Fibroblast of lung (primary cell): ENCODE measurements at regions not wholly inside any gene's neighbourhood (a gene's known extent, or its start where the extent isn't known, plus 50 kb on each side); places are given as distances from the start of the nearest gene placed in this dataset.

Source experiments
- DNase-seq, 2 donors: peaks; one replicate each; pipeline versions ENCODE4 v3.0.0 to v3.0.0-alpha.2; 2010; ENCODE audit warnings: low read depth in 2 of 2
- H2AFZ ChIP-seq: 2 replicates; pipeline ENCODE4 v1.5.1; 2012; ENCODE audit warnings: low read length, control low read depth, inconsistent platforms
- H3K27ac ChIP-seq: 2 replicates; pipeline ENCODE4 v1.5.1; 2011; ENCODE audit warnings: low read length, control low read depth; ENCODE audit not compliant: insufficient read depth
- H3K27me3 ChIP-seq: 2 replicates; pipeline ENCODE4 v1.5.1; 2011; ENCODE audit warnings: mild to moderate bottlenecking, low read length; ENCODE audit not compliant: control insufficient read depth, insufficient read depth
- H3K36me3 ChIP-seq: 2 replicates; pipeline ENCODE4 v1.5.1; 2011; ENCODE audit warnings: low read length; ENCODE audit not compliant: control insufficient read depth, insufficient read depth
- H3K4me1 ChIP-seq: 2 replicates; pipeline ENCODE4 v1.5.1; 2011; ENCODE audit warnings: low read length; ENCODE audit not compliant: control insufficient read depth, insufficient read depth; ENCODE audit errors: extremely low read depth
- H3K4me2 ChIP-seq: 2 replicates; pipeline ENCODE4 v1.5.1; 2011; ENCODE audit warnings: low read length, control low read depth; ENCODE audit not compliant: insufficient read depth; ENCODE audit errors: extremely low read depth
- H3K4me3 ChIP-seq, 4 experiments: fragments of 200-600 bp in 1 of 4; sonication (generic) in 1 of 4; replicated peaks in 1 of 4; 2 replicates each; pipeline ENCODE4 v1.5.1; 2011 to 2016; ENCODE audit warnings: low read length in 4 of 4, low read depth in 3 of 4, mild to moderate bottlenecking in 3 of 4, control low read depth in 2 of 4, inconsistent platforms in 1 of 4, mixed read lengths in 1 of 4; ENCODE audit not compliant: insufficient read depth in 1 of 4; ENCODE audit errors: control extremely low read depth in 1 of 4
- H3K79me2 ChIP-seq: 2 replicates; pipeline ENCODE4 v1.5.1; 2012; ENCODE audit warnings: mild to moderate bottlenecking, low read length, inconsistent platforms; ENCODE audit not compliant: control insufficient read depth, insufficient read depth
- H3K9ac ChIP-seq: 2 replicates; pipeline ENCODE4 v1.5.1; 2011; ENCODE audit warnings: mild to moderate bottlenecking, low read length, control low read depth; ENCODE audit not compliant: insufficient read depth
- H3K9me3 ChIP-seq: 2 replicates; pipeline ENCODE4 v1.5.1; 2012; ENCODE audit warnings: low read depth, low read length; ENCODE audit not compliant: control insufficient read depth, insufficient read depth
- H4K20me1 ChIP-seq: 2 replicates; pipeline ENCODE4 v1.5.1; 2011; ENCODE audit warnings: low read length; ENCODE audit not compliant: control insufficient read depth, insufficient read depth; ENCODE audit errors: extremely low read depth
- CTCF ChIP-seq, 2 donors: IDR thresholded peaks in 1 of 2; conservative IDR thresholded peaks in 1 of 2; 1 replicate in 1 of 2; 2 replicates in 1 of 2; pipeline ENCODE4 v1.5.1; 2011 to 2012; ENCODE audit warnings: low read length in 2 of 2, control low read depth in 1 of 2, inconsistent platforms in 1 of 2, low read depth in 1 of 2, mild to moderate bottlenecking in 1 of 2
- EZH2 ChIP-seq: IDR thresholded peaks from 2 replicates; pipeline ENCODE4 v1.5.1; 2012; ENCODE audit warnings: low read length, control low read depth, mild to moderate bottlenecking; ENCODE audit errors: missing control alignments

DNA sequence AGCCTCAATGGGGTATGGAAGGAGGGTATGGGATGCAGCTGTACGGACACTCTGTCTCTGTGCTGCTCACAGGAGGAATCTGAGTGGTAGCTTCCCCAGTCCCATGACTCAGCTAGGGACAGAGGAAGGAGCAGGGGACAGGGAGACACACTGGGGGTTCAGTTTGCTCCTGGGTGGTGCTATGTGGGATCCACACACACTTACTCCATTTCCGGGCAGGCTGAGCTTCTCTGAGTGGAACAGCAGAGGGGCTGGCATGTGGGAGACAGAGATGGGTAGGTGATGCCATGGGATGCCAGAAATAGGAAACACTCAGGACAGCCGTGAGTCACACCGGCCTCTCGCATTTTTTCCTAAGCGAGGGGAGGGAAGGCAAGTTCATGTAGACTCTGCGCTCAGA is 59.2 kb upstream of the KIRREL3 start:
- DNase-seq: peak in 1 of 2 donors; percentile 25
- no peak overlapping the region for H3K4me3 ChIP-seq

DNA sequence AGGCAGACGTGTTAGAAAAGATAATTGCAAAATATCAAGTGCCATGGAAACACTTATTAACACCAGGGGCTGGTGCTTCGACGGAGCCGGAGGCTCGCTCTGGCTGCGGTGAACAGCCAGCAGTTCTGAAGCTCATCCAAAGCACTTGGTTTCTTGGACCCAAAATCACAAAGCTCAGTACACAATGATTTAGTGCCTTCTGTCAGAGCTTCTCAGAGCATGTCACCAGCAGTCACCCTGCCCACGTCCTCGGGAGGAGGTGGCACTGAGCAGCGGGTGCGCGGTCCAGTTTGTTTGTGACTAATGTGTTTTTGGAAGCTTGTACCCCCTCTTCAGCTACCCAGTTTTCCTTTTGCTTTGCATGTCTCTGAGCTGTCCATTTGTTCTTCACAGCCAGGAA is 58.7 kb upstream of the KIRREL3 start:
- Histone ChIP-seq H3K4me3 (no peak overlapping the region), H3K27me3 (peaks cover 10% of the 10 kb centered on the region), H3K4me1 (no peaks in the 10 kb centered on the region), H3K36me3 (no peaks in the 10 kb centered on the region), H3K27ac (no peak overlapping the region), H3K9me3 (no peaks in the 10 kb centered on the region), H3K4me2 (no peak overlapping the region), H2AFZ (no peak overlapping the region), H3K79me2 (no peaks in the 10 kb centered on the region), H4K20me1 (no peaks in the 10 kb centered on the region), H3K9ac (no peak overlapping the region)
- DNase-seq: no peak
- TF ChIP-seq EZH2 (no peak), CTCF (conservative IDR thresholded peaks at IDR 0.05 in 1 of 2, IDR thresholded peaks at IDR 0.05 in 1 of 2; ENCODE audit: low read depth in 1 of 2, low read length in 2 of 2) (no peak)

More for the DNA sequence above, 59.2 kb upstream of the KIRREL3 start:
- no peaks in the 10 kb centered on the region for H3K36me3 ChIP-seq
- H3K27ac ChIP-seq: no peak overlapping the region
- no peaks in the 10 kb centered on the region for H4K20me1 ChIP-seq
- no peak overlapping the region for H2AFZ ChIP-seq
- H3K9me3 ChIP-seq: no peaks in the 10 kb centered on the region
- peaks cover 10% of the 10 kb centered on the region for H3K27me3 ChIP-seq
- no peak overlapping the region for H3K4me2 ChIP-seq
- no peak overlapping the region for H3K9ac ChIP-seq
- H3K4me1 ChIP-seq: no peaks in the 10 kb centered on the region
- no peaks in the 10 kb centered on the region for H3K79me2 ChIP-seq
- TF ChIP-seq EZH2: no peak
- no peak for TF ChIP-seq CTCF (conservative IDR thresholded peaks at IDR 0.05 in 1 of 2, IDR thresholded peaks at IDR 0.05 in 1 of 2; ENCODE audit: low read depth in 1 of 2, low read length in 2 of 2)

DNA sequence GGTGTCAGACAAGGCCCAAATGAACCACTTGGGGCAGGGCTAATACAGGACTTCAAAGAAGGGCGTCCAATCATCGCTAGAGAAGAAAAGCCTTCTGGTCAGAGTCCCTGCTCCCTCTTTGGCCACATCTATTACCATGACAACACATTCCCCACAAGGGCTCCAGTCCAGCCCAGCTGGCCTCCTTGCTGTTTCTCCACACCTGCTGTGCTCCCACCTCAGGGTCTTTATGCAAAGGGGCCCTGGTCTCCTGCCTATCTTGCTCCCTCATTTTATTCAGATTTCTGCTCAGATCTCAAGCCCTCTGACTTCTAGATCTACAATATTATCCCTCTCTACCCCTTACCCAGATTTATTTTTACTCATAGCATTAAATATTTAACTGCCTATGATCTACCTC is 58.0 kb upstream of the KIRREL3 start:
- Histone ChIP-seq H3K4me2 (no peak overlapping the region), H3K9me3 (no peaks in the 10 kb centered on the region), H3K4me3 (no peak overlapping the region)

More for the DNA sequence above, 58.0 kb upstream of the KIRREL3 start:
- TF ChIP-seq EZH2 (no peak), CTCF (conservative IDR thresholded peaks at IDR 0.05 in 1 of 2, IDR thresholded peaks at IDR 0.05 in 1 of 2; ENCODE audit: low read depth in 1 of 2, low read length in 2 of 2) (no peak)
- H3K27ac ChIP-seq: no peak overlapping the region
- H4K20me1 ChIP-seq: no peaks in the 10 kb centered on the region
- H3K36me3 ChIP-seq: no peaks in the 10 kb centered on the region
- peaks cover 8% of the 10 kb centered on the region for H3K27me3 ChIP-seq
- H2AFZ ChIP-seq: no peak overlapping the region
- DNase-seq: no peak
- H3K79me2 ChIP-seq: no peaks in the 10 kb centered on the region
- H3K9ac ChIP-seq: no peak overlapping the region
- H3K4me1 ChIP-seq: no peaks in the 10 kb centered on the region
